Adrenal gland (tissue), 9 donors: ENCODE measurements at regions not wholly inside any gene's neighbourhood (a gene's known extent, or its start where the extent isn't known, plus 50 kb on each side); places are given as distances from the start of the nearest gene placed in this dataset.

Experiments
- DNase-seq, 7 donors: peaks; one replicate each; pipeline ENCODE4 v3.0.0-alpha.2; 2019 to 2020
- H3K27ac ChIP-seq, 5 donors: fragments of 200-600 bp; sonication (generic) in 4 of 5; 1 replicate in 3 of 5; 2 replicates in 2 of 5; pipeline versions ENCODE4 v1.5.1 to v1.8.0; 2016 to 2020; ENCODE audit warnings: mild to moderate bottlenecking in 1 of 5
- H3K27me3 ChIP-seq: fragments of 200-600 bp; 2 replicates; pipeline ENCODE4 v1.8.0; 2021
- H3K36me3 ChIP-seq, 2 donors: fragments of 200-600 bp; replicated peaks in 1 of 2; 1 replicate in 1 of 2; 2 replicates in 1 of 2; pipeline versions ENCODE4 v1.5.1 to v1.8.0; 2018 to 2022
- H3K4me1 ChIP-seq, 2 donors: fragments of 200-600 bp; replicated peaks in 1 of 2; 1 replicate in 1 of 2; 2 replicates in 1 of 2; pipeline versions ENCODE4 v1.5.1 to v1.8.0; 2018 to 2021
- H3K4me3 ChIP-seq, 4 donors: fragments of 200-600 bp; sonication (generic) in 3 of 4; one replicate each; pipeline ENCODE4 v1.5.1; 2016 to 2018
- H3K9me3 ChIP-seq, 3 donors: fragments of 200-600 bp; sonication (generic) in 1 of 3; replicated peaks in 1 of 3; 1 replicate in 2 of 3; 2 replicates in 1 of 3; pipeline versions ENCODE4 v1.5.1 to v1.8.0; 2016 to 2021
- CTCF ChIP-seq, 6 experiments: fragments of 450-650 bp in 4 of 6; fragments of 200-600 bp in 2 of 6; sonication (generic) in 1 of 6; IDR thresholded peaks; 1 replicate in 5 of 6; 2 replicates in 1 of 6; pipeline versions ENCODE4 v1.5.1 to v1.8.0; 2016 to 2021; ENCODE audit warnings: antibody characterized with exemption in 6 of 6, mild to moderate bottlenecking in 2 of 6, moderate library complexity in 1 of 6
- POLR2A ChIP-seq, 2 donors: fragments of 450-650 bp; IDR thresholded peaks; one replicate each; pipeline ENCODE4 v1.6.1; 2017; ENCODE audit warnings: antibody characterized with exemption in 2 of 2, mild to moderate bottlenecking in 2 of 2, moderate library complexity in 1 of 2
- WGBS, 4 donors: extraction: QIAGEN DNeasy Blood & Tissue Kit in 2 of 4; methylation state at CpG; one replicate each; pipeline versions ENCODE4 v1.1.5 to v1.1.7; 2013 to 2017; 5-methylcytosine and 5-hydroxymethylcytosine counted together
- intact Hi-C, 2 donors: fragments of 100-400 bp; cut with DNase I; formaldehyde crosslinking; loops; one replicate each; pipeline versions ENCODE4 v1.14.1 to v1.15.0; 2022 to 2023
- donor health status: healthy with polysubstance abuse.
- donor health status: Bipolar disorder and iron deficiency.
- donor health status: DM: yes; HTN: yes; CAD: no.
- donor health status: DM: no; HTN: no; CAD: no.
- donor health status: DM: no; HTN: no; CAD: no.

GRCh38 chr4:63670735-63671134 is 738.5 kb downstream of the TECRL start:
- TF ChIP-seq POLR2A (IDR thresholded peaks at IDR 0.05) (no peak), CTCF (IDR thresholded peaks at IDR 0.05) (no peak)

GRCh38 chr4:63663870-63664269 is 745.4 kb downstream of the TECRL start:
- DNase-seq: no peak
- Histone ChIP-seq H3K4me3 (no peak overlapping the region), H3K4me1 (no peaks in the 10 kb centered on the region), H3K27me3 (no peaks in the 10 kb centered on the region), H3K9me3 (no peaks in the 10 kb centered on the region), H3K27ac (no peak overlapping the region), H3K36me3 (no peaks in the 10 kb centered on the region)
- WGBS, 4 donors: 68 to 82% (median 78%) methylated on average over 2 of the region's 2 CpGs
- intact Hi-C loops: no loop called here
- TF ChIP-seq CTCF (IDR thresholded peaks at IDR 0.05) (no peak), POLR2A (IDR thresholded peaks at IDR 0.05) (no peak)

More at GRCh38 chr4:63670735-63671134, 738.5 kb downstream of the TECRL start:
- no peaks in the 10 kb centered on the region for H3K36me3 ChIP-seq
- intact Hi-C loops: no loop called here
- H3K9me3 ChIP-seq: no peaks in the 10 kb centered on the region
- WGBS, 4 donors: 31 to 59% (median 45%) methylated on average over 1 of the region's 1 CpG
- DNase-seq: no peak
- no peak overlapping the region for H3K27ac ChIP-seq
- H3K27me3 ChIP-seq: no peaks in the 10 kb centered on the region
- no peak overlapping the region for H3K4me3 ChIP-seq
- H3K4me1 ChIP-seq: no peaks in the 10 kb centered on the region

GRCh38 chr4:63644396-63644795 is 764.9 kb downstream of the TECRL start:
- TF ChIP-seq POLR2A (IDR thresholded peaks at IDR 0.05) (no peak), CTCF (IDR thresholded peaks at IDR 0.05) (no peak)
- no peaks in the 10 kb centered on the region for H3K4me1 ChIP-seq
- no peaks in the 10 kb centered on the region for H3K27me3 ChIP-seq
- no peak overlapping the region for H3K27ac ChIP-seq
- DNase-seq: no peak
- H3K4me3 ChIP-seq: no peak overlapping the region
- no peaks in the 10 kb centered on the region for H3K36me3 ChIP-seq
- WGBS, 4 donors: 55 to 64% (median 59%) methylated on average over 3 of the region's 3 CpGs
- intact Hi-C loops: no loop called here
- H3K9me3 ChIP-seq: no peaks in the 10 kb centered on the region

GRCh38 chr4:63637270-63637669 is 772.0 kb downstream of the TECRL start:
- Histone ChIP-seq H3K4me1 (no peaks in the 10 kb centered on the region), H3K4me3 (no peak overlapping the region), H3K9me3 (no peaks in the 10 kb centered on the region), H3K27ac (no peak overlapping the region), H3K27me3 (no peaks in the 10 kb centered on the region), H3K36me3 (no peaks in the 10 kb centered on the region)
- intact Hi-C loops: no loop called here
- DNase-seq: no peak
- TF ChIP-seq CTCF (IDR thresholded peaks at IDR 0.05) (no peak), POLR2A (IDR thresholded peaks at IDR 0.05) (no peak)
